GM18499 (cell line): ENCODE measurements at regions not wholly inside any gene's neighbourhood (a gene's known extent, or its start where the extent isn't known, plus 50 kb on each side); places are given as distances from the start of the nearest gene placed in this dataset.
A peak's percentile ranks its signal among the peaks of the same experiment; 100 is the strongest.

Experiments
- ATAC-seq: cut with Tn5 transposase; IDR thresholded peaks from one replicate; pipeline ENCODE4 v1.9.1; 2021; ENCODE audit warnings: moderate number of reproducible peaks; ENCODE audit not compliant: insufficient read depth, unreplicated experiment

- no peak for ATAC-seq
Measured at GRCh38 chr2:198327526-198327925, 523.1 kb downstream of the PLCL1 start.

GRCh38 chr2:198326431-198326830, 522.0 kb downstream of the PLCL1 start:
- peak; percentile 81 for ATAC-seq

DNA sequence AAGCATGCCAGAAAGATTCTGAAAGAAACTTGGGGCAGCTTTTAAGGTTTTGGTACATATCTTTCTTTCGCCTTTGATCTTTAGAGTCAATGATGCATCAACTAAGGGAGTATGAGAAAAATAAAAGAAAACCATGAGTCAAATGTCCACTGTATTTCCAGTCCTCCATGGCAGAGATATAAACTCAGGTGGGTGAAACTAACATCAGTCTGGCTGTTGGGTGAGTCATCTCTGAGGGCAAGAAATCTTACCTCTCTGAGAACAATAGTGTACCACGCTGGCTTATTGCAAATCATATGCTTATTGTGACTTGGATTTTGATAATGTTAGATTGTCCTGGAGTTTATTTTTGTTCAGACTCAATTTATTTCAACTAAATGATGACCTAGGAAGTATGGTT, 521.0 kb downstream of the PLCL1 start:
- ATAC-seq: no peak

GRCh38 chr2:198324071-198324470, 519.7 kb downstream of the PLCL1 start:
- ATAC-seq: no peak

DNA sequence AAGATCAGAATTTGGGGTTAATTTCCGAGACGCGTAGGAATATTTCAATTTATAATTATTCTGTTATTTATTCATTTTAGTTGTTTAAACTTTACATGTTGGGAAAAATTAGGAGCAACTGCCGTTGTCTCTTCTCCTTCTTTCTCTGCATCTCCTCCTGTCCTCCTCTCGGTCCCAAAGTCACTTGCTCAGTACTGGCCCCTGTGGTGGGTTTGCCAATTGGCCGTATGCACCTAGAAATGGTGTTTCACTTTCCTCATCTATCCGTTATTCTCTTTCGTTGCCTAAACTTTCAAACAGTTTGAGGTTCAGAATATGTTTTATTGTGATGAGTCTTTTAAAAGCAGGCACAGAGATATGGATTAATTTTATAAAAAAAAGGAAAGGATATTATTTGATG, 517.9 kb downstream of the PLCL1 start:
- no peak for ATAC-seq

- no peak for ATAC-seq
Measured at GRCh38 chr2:198321522-198322088, 517.2 kb downstream of the PLCL1 start.

- no peak for ATAC-seq
Measured at GRCh38 chr2:198316852-198317396, 512.5 kb downstream of the PLCL1 start.

DNA sequence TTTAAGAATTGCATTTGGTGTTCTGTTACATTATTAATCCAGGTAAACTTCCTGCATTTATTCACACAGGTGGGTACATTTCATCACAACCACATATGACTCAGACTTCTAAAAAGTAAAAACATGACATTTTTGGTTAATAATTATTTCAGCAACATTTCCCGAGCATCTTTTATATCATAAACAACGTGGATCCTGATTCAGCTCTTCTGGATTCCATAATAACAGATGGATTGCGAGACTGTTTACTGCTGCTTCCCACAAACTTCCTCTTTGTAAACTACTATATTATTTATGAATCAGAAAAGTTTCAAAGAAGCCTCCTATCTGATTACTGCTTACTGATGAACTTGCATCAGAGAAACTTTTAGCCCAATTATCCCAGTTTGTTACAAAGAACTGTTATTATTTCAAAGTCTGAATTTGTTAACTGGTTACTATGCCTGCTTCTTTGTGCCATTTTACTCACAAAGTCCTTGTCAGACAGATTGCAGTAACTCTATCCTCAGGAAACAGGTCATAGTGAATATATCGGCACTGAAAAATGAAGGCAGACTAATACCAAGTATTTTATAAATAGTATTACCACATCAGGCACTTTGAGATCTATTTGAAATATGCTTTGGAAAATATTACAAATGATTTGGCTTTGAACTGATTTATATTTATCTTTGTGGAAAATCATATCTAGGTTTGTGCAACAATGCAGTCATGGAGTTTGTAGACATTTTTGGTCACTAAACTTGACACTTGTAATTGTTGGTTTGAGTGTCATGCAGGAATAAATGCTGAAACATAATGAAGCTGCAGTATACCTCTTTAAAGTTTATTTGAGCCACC, 511.6 kb downstream of the PLCL1 start:
- no peak for ATAC-seq

DNA sequence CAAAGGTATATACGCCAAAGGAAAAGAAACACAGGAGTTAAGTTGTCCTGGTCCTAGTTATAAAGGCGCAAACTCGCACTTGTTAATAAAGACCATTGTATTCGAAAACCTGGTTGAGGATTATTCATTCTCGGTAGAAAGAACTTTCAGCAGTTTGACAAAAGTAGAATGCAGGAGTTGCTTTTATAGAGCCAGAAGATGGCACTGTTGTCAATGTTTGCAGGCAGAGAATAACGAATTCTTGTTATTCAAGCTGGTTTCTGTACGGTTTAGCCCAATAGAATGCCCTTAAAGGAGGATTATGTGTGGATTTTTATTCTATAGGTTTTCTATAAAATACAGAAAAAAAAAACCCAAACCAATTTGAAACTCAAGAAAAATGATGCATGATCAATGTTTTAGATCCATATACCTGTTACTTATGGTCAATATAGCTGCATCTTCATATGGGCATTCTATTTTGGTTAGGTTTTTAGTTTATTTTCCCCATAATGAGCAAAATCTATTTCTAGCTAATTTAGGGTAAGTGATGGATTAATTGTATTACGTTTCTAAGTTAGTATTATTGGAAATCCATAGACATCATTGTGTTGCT, 510.3 kb downstream of the PLCL1 start:
- no peak for ATAC-seq

GRCh38 chr2:198312596-198313483, 508.4 kb downstream of the PLCL1 start:
- ATAC-seq: no peak

GRCh38 chr2:198311020-198311419, 506.6 kb downstream of the PLCL1 start:
- ATAC-seq: no peak

GRCh38 chr2:198309673-198310280, 505.4 kb downstream of the PLCL1 start:
- no peak for ATAC-seq

DNA sequence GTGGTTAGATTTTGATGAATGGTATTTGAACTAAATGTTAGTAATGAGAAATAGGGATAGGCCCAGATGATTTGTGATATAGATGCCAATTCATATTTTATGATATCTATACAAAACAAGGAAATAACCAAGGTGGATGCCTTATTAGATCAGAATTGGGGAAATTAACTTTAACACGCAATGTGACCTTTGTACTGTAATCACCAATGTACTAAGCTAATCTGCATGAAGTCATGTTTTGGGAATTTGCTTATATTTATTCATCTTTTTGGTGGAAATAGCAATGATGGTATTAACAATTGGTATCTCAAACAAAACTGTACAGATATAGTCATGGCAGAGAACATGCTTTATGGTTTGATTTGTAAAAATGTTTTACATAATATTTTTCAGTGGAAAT, 504.7 kb downstream of the PLCL1 start:
- no peak for ATAC-seq

- ATAC-seq: no peak
Measured at GRCh38 chr2:198308368-198308767, 504.0 kb downstream of the PLCL1 start.

DNA sequence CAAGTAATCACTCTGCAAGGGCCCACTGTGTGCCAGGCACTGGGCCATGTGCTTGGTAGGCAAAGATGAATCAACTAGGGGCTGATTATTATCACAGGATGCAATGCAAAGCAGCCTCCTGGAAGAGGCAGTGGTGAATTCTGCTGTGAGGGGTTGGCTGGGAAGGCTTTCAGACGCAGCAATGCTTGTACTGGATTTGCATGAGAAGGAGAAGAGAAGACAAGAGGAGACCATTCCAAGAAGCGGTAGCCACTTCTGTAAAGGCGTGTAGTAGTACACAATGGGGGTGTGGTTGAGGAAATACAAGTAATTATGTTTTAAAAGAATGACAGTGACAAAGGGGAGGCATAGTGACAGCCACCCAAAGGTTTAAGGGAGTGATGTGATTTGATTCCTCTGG, 502.7 kb downstream of the PLCL1 start:
- ATAC-seq: no peak

GRCh38 chr2:198304859-198305258, 500.5 kb downstream of the PLCL1 start:
- no peak for ATAC-seq

- ATAC-seq: no peak
Measured at GRCh38 chr2:198297350-198297749, 493.0 kb downstream of the PLCL1 start.

DNA sequence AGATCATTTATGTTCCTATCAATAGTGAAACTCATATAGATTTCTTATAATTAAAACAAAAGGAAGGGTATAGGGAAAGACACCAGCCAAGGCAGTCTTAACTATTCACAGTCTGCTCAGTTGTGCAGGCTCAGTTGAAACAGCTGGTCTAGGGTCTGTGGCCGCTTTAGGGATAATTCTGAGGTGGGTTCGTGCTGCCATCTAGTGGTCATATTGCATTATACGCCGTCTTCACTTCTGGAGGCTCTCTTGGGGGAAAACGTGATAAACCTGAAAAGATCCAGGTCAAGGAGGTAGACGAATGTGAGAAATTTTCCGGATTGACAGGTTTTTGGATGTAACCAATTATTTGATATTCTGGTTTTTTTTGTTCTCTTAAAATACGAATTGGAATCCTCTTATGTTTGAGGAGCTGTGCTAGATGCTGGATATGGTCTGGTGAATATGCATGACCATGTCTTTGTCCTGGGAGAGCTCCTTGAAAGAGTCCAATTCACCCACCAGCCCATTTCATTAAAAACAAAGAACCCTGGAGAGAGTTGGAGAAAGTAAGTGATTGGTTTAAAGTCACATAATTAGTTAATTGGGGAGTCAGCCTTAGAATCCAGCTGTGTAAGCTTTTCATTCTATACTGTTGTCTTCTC, 492.4 kb downstream of the PLCL1 start:
- ATAC-seq: no peak

DNA sequence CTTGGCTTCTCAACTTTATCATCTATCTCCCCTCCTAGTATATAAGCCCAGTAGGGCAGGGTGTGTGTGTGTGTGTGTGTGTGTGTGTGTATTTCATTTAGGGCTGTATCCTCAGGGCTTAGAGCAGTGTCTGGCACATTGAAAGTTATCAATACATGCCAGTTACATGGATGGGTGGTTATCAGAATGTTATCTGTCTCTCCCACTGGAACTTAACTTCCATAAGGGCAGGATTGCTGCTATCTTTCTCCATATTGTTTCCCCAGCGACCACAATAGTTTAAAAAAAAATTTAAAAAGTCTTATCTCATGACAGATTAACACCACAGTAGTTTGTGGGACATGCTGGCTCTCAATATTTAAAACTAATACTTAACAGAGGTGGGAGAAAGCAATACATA, 488.9 kb downstream of the PLCL1 start:
- no peak for ATAC-seq

GRCh38 chr2:198289811-198290210, 485.4 kb downstream of the PLCL1 start:
- no peak for ATAC-seq
